B cell (primary cell): ENCODE measurements at regions not wholly inside any gene's neighbourhood (a gene's known extent, or its start where the extent isn't known, plus 50 kb on each side); places are given as distances from the start of the nearest gene placed in this dataset.

ENCODE experiments used
- EZH2 ChIP-seq: IDR thresholded peaks from 2 replicates; pipeline ENCODE4 v1.6.1; 2012; ENCODE audit warnings: borderline replicate concordance, low read depth, mild to moderate bottlenecking, moderate library complexity, low read length; ENCODE audit not compliant: insufficient read depth, poor library complexity, severe bottlenecking
- TF ChIP-seq, protein P1 (sequence below): fragments of 200-600 bp; IDR thresholded peaks from one replicate; pipeline ENCODE4 v1.8.0; 2022; ENCODE audit warnings: antibody characterized with exemption, mild to moderate bottlenecking

DNA sequence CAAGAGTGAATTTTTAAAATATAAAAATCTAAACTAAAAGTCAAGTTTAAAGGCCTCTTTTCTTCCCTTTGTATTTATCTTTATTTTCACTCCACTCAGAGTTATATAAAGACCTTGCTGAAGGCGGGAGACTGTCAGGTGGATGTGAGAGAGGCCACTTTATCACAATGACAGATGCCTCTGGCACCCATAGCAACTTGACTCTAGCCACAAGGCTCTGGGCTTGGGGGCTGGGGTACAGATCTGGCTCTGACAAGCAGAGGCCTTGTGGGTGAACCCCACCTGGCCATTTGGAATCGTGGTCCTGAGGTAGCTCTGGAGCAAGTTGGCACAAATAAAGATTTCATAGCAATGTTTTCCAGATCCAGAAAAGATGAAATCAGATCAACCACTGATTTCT, 417.2 kb downstream of the RFPL4B start:
- TF ChIP-seq, protein P1, sequence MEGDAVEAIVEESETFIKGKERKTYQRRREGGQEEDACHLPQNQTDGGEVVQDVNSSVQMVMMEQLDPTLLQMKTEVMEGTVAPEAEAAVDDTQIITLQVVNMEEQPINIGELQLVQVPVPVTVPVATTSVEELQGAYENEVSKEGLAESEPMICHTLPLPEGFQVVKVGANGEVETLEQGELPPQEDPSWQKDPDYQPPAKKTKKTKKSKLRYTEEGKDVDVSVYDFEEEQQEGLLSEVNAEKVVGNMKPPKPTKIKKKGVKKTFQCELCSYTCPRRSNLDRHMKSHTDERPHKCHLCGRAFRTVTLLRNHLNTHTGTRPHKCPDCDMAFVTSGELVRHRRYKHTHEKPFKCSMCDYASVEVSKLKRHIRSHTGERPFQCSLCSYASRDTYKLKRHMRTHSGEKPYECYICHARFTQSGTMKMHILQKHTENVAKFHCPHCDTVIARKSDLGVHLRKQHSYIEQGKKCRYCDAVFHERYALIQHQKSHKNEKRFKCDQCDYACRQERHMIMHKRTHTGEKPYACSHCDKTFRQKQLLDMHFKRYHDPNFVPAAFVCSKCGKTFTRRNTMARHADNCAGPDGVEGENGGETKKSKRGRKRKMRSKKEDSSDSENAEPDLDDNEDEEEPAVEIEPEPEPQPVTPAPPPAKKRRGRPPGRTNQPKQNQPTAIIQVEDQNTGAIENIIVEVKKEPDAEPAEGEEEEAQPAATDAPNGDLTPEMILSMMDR = no peak
- no peak for TF ChIP-seq EZH2
